GM18867 (cell line): ENCODE measurements at regions not wholly inside any gene's neighbourhood (a gene's known extent, or its start where the extent isn't known, plus 50 kb on each side); places are given as distances from the start of the nearest gene placed in this dataset.

Source experiments
- ATAC-seq: cut with Tn5 transposase; IDR thresholded peaks from one replicate; pipeline ENCODE4 v1.9.1; 2021; ENCODE audit warnings: mild to moderate bottlenecking, moderate library complexity; ENCODE audit not compliant: unreplicated experiment

- ATAC-seq: no peak
These were observed 102.2 kb downstream of the ARF6 start for GRCh38 chr14:49994951-49995561.

- no peak for ATAC-seq
These were observed 105.1 kb downstream of the ARF6 start for GRCh38 chr14:49997991-49998390.

GRCh38 chr14:49999146-49999761 lies 106.4 kb downstream of the ARF6 start:
- ATAC-seq: peak; percentile 55

GRCh38 chr14:49999826-50000379 lies 107.0 kb downstream of the ARF6 start:
- ATAC-seq: no peak

- ATAC-seq: no peak
These were observed 107.7 kb downstream of the ARF6 start for GRCh38 chr14:50000380-50001150.

- no peak for ATAC-seq
These were observed 108.5 kb downstream of the ARF6 start for GRCh38 chr14:50001151-50001998.

- ATAC-seq: no peak
These were observed 109.4 kb downstream of the ARF6 start for GRCh38 chr14:50001999-50002925.

- no peak for ATAC-seq
These were observed 110.0 kb downstream of the ARF6 start for GRCh38 chr14:50002926-50003212.

- ATAC-seq: peak; percentile 48
These were observed 110.5 kb downstream of the ARF6 start for GRCh38 chr14:50003213-50004021.

GRCh38 chr14:50006141-50006540 lies 110.2 kb downstream of the VCPKMT start:
- no peak for ATAC-seq

GRCh38 chr14:50007123-50007903 lies 109.1 kb downstream of the VCPKMT start:
- ATAC-seq: no peak

- no peak for ATAC-seq
These were observed 107.8 kb downstream of the VCPKMT start for GRCh38 chr14:50008562-50008961.

GRCh38 chr14:50008974-50009373 lies 107.4 kb downstream of the VCPKMT start:
- no peak for ATAC-seq

- no peak for ATAC-seq
These were observed 105.6 kb downstream of the VCPKMT start for GRCh38 chr14:50010752-50011151.

- ATAC-seq: no peak
These were observed 105.1 kb downstream of the VCPKMT start for GRCh38 chr14:50011242-50011641.

GRCh38 chr14:50012644-50013043 lies 103.7 kb downstream of the VCPKMT start:
- ATAC-seq: no peak

- ATAC-seq: no peak
These were observed 103.0 kb downstream of the VCPKMT start for GRCh38 chr14:50013198-50013918.

- no peak for ATAC-seq
These were observed 102.4 kb downstream of the VCPKMT start for GRCh38 chr14:50013934-50014333.
